ENCODE measurements at regions not wholly inside any gene's neighbourhood (a gene's known extent, or its start where the extent isn't known, plus 50 kb on each side); places are given as distances from the start of the nearest gene placed in this dataset.

GRCh38 chr21:15522148-15522547 is 207.6 kb upstream of the USP25 start:
- TF ChIP-seq CTCF (IDR thresholded peaks at IDR 0.05; ENCODE audit: borderline replicate concordance, extremely low read depth, low read length, poor library complexity, severe bottlenecking) (no peak), EZH2 (IDR thresholded peaks at IDR 0.05; ENCODE audit: borderline replicate concordance, low read depth, low read length, severe bottlenecking) (no peak)

Data from DND-41 (cell line).